CD4-positive, CD25-positive, alpha-beta regulatory T cell (primary cell): ENCODE measurements at regions not wholly inside any gene's neighbourhood (a gene's known extent, or its start where the extent isn't known, plus 50 kb on each side); places are given as distances from the start of the nearest gene placed in this dataset.

Experiments used
- ATAC-seq, 2 donors: fragments of 150-1000 bp; cut with Tn5 transposase; one replicate each; pipeline ENCODE4 v1.10.0; 2021; ENCODE audit warnings: low read depth in 2 of 2, moderate number of reproducible peaks in 2 of 2, moderate library complexity in 1 of 2
- DNase-seq, 3 donors: peaks; one replicate each; pipeline versions ENCODE4 v3.0.0 to v3.0.0-alpha.2; 2012 to 2022; ENCODE audit warnings: mixed read lengths in 1 of 3
- H3K27ac ChIP-seq: one replicate; pipeline ENCODE4 v1.7.0; 2013; ENCODE audit warnings: mild to moderate bottlenecking, low read length; ENCODE audit not compliant: insufficient read depth, poor library complexity, severe bottlenecking
- H3K27me3 ChIP-seq: one replicate; pipeline ENCODE4 v1.7.0; 2013; ENCODE audit warnings: low read length; ENCODE audit not compliant: control insufficient read depth, insufficient read depth
- H3K36me3 ChIP-seq: one replicate; pipeline ENCODE4 v1.7.0; 2013; ENCODE audit warnings: mild to moderate bottlenecking, low read length, moderate library complexity; ENCODE audit not compliant: control insufficient read depth, insufficient read depth
- H3K4me1 ChIP-seq: 2 replicates; pipeline ENCODE4 v1.7.0; 2013; ENCODE audit warnings: mild to moderate bottlenecking, low read length; ENCODE audit not compliant: insufficient read depth, control insufficient read depth, poor library complexity, severe bottlenecking
- H3K4me3 ChIP-seq: one replicate; pipeline ENCODE4 v1.7.0; 2013; ENCODE audit warnings: low read depth, mild to moderate bottlenecking, low read length, moderate library complexity
- H3K9me3 ChIP-seq, 2 experiments: 1 replicate in 1 of 2; 2 replicates in 1 of 2; pipeline ENCODE4 v1.7.0; 2013; ENCODE audit warnings: low read length in 2 of 2, mild to moderate bottlenecking in 1 of 2, moderate library complexity in 1 of 2; ENCODE audit not compliant: control insufficient read depth in 2 of 2
- H3K27ac Mint-ChIP-seq, 3 donors: one replicate each; pipeline ENCODE4 v1.8.0; 2020 to 2022; ENCODE audit warnings: mild to moderate bottlenecking in 3 of 3, mixed read lengths in 3 of 3, moderate library complexity in 2 of 3
- H3K27me3 Mint-ChIP-seq: one replicate; pipeline ENCODE4 v1.8.0; 2022; ENCODE audit warnings: mild to moderate bottlenecking, mixed read lengths
- H3K36me3 Mint-ChIP-seq: one replicate; pipeline ENCODE4 v1.8.0; 2020; ENCODE audit warnings: mixed read lengths
- H3K4me1 Mint-ChIP-seq, 4 donors: one replicate each; pipeline ENCODE4 v1.8.0; 2020 to 2022; ENCODE audit warnings: mixed read lengths in 4 of 4, mild to moderate bottlenecking in 1 of 4
- H3K4me3 Mint-ChIP-seq, 4 donors: one replicate each; pipeline ENCODE4 v1.8.0; 2020 to 2022; ENCODE audit warnings: mild to moderate bottlenecking in 4 of 4, mixed read lengths in 4 of 4, moderate library complexity in 3 of 4
- H3K9me3 Mint-ChIP-seq, 7 donors: one replicate each; pipeline ENCODE4 v1.8.0; 2020 to 2022; ENCODE audit warnings: mixed read lengths in 7 of 7, mild to moderate bottlenecking in 3 of 7, moderate library complexity in 2 of 7

GRCh38 chr5:29995154-29995553, 1198.3 kb upstream of the CDH6 start:
- Mint-ChIP-seq H3K4me3 (no peak overlapping the region), H3K9me3 (peaks cover 4 to 30% (median 12%) of the 10 kb centered on the region in 7 donors), H3K27me3 (no peaks in the 10 kb centered on the region), H3K27ac (no peak overlapping the region), H3K4me1 (no peaks in the 10 kb centered on the region), H3K36me3 (no peaks in the 10 kb centered on the region)
- Histone ChIP-seq H3K36me3 (no peaks in the 10 kb centered on the region), H3K4me1 (no peaks in the 10 kb centered on the region), H3K9me3 (peaks cover 0 to 2% of the 10 kb centered on the region in 2 experiments), H3K27ac (no peak overlapping the region), H3K4me3 (no peak overlapping the region), H3K27me3 (no peaks in the 10 kb centered on the region)
- ATAC-seq (no peak), DNase-seq (no peak)

DNA sequence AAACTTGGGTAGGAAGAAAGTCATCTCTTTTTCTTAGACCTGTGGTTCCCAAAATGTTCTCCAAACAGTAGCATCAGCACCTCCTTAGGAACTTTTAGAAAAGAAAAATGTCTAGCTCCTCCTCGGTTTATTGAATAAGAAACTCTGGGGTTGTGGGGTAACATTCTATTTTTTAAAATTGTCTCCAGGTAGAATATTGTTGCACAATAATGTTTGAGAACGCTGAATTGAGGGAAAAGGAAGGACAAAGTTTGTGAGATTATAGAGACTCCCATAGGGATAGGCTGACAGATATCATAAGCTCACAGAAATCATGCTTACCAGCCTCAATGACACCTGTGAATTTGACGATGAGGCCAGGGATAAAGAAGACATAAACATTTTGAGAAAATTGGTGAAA, 1199.0 kb upstream of the CDH6 start:
- Mint-ChIP-seq H3K27ac (no peak overlapping the region), H3K4me1 (no peaks in the 10 kb centered on the region), H3K4me3 (no peak overlapping the region), H3K9me3 (peaks cover 4 to 28% (median 13%) of the 10 kb centered on the region in 7 donors), H3K27me3 (no peaks in the 10 kb centered on the region), H3K36me3 (no peaks in the 10 kb centered on the region)
- DNase-seq (no peak), ATAC-seq (no peak)
- H3K9me3 ChIP-seq = peaks cover 0 to 2% of the 10 kb centered on the region in 2 experiments
- H3K27ac ChIP-seq = no peak overlapping the region
- no peak overlapping the region for H3K4me3 ChIP-seq
- H3K36me3 ChIP-seq = no peaks in the 10 kb centered on the region
- no peaks in the 10 kb centered on the region for H3K27me3 ChIP-seq
- H3K4me1 ChIP-seq = no peaks in the 10 kb centered on the region

- H3K27ac ChIP-seq = no peak overlapping the region
- no peak for DNase-seq
- peaks cover 4 to 23% (median 16%) of the 10 kb centered on the region in 7 donors for H3K9me3 Mint-ChIP-seq
- no peaks in the 10 kb centered on the region for H3K4me1 ChIP-seq
- H3K4me3 ChIP-seq = no peak overlapping the region
- H3K36me3 Mint-ChIP-seq = no peaks in the 10 kb centered on the region
- no peaks in the 10 kb centered on the region for H3K9me3 ChIP-seq
- no peak for ATAC-seq
- no peaks in the 10 kb centered on the region for H3K27me3 ChIP-seq
- H3K4me1 Mint-ChIP-seq = no peaks in the 10 kb centered on the region
- H3K27me3 Mint-ChIP-seq = no peaks in the 10 kb centered on the region
- no peak overlapping the region for H3K4me3 Mint-ChIP-seq
- no peaks in the 10 kb centered on the region for H3K36me3 ChIP-seq
- H3K27ac Mint-ChIP-seq = no peak overlapping the region
These were observed 1200.2 kb upstream of the CDH6 start for GRCh38 chr5:29993286-29993685.

GRCh38 chr5:29992248-29992647, 1201.2 kb upstream of the CDH6 start:
- H3K9me3 Mint-ChIP-seq = peaks cover 1 to 18% (median 17%) of the 10 kb centered on the region in 7 donors
- Histone ChIP-seq H3K4me3 (no peak overlapping the region), H3K4me1 (no peaks in the 10 kb centered on the region), H3K36me3 (no peaks in the 10 kb centered on the region), H3K27me3 (no peaks in the 10 kb centered on the region), H3K27ac (no peak overlapping the region), H3K9me3 (no peaks in the 10 kb centered on the region)
- H3K27ac Mint-ChIP-seq = no peak overlapping the region
- no peaks in the 10 kb centered on the region for H3K36me3 Mint-ChIP-seq
- no peak overlapping the region for H3K4me3 Mint-ChIP-seq
- DNase-seq = no peak
- no peak for ATAC-seq
- no peaks in the 10 kb centered on the region for H3K4me1 Mint-ChIP-seq
- H3K27me3 Mint-ChIP-seq = no peaks in the 10 kb centered on the region

DNA sequence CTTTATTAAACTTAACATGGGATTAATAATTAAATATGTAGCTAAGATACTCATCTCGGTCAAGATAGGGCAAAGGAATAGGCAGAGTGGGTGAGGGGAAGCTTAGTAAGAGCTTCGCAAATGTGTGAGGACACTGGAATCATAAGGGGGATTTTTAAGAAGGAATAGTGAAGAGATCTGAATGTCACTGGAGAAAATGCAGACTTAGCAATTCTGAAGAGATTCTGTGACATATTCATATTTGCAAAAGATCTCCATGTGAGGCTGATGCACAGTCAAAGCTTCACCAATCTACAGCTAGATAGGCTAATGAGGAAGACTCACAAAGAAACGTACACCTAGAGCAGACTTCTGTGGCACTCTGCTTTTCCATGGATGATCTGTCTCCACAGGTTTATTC, 1202.8 kb upstream of the CDH6 start:
- no peaks in the 10 kb centered on the region for H3K9me3 ChIP-seq
- no peak for ATAC-seq
- no peak overlapping the region for H3K27ac ChIP-seq
- no peak overlapping the region for H3K4me3 Mint-ChIP-seq
- H3K4me1 ChIP-seq = no peaks in the 10 kb centered on the region
- no peaks in the 10 kb centered on the region for H3K27me3 Mint-ChIP-seq
- H3K27me3 ChIP-seq = no peaks in the 10 kb centered on the region
- H3K4me3 ChIP-seq = no peak overlapping the region
- no peak for DNase-seq
- no peaks in the 10 kb centered on the region for H3K36me3 Mint-ChIP-seq
- no peaks in the 10 kb centered on the region for H3K4me1 Mint-ChIP-seq
- no peak overlapping the region for H3K27ac Mint-ChIP-seq
- H3K36me3 ChIP-seq = no peaks in the 10 kb centered on the region
- peaks cover 1 to 17% (median 14%) of the 10 kb centered on the region in 7 donors for H3K9me3 Mint-ChIP-seq

GRCh38 chr5:29984156-29984540, 1209.3 kb upstream of the CDH6 start:
- Histone ChIP-seq H3K4me1 (no peaks in the 10 kb centered on the region), H3K9me3 (peaks cover 0 to 3% of the 10 kb centered on the region in 2 experiments), H3K4me3 (no peak overlapping the region), H3K27me3 (no peaks in the 10 kb centered on the region), H3K27ac (no peak overlapping the region), H3K36me3 (no peaks in the 10 kb centered on the region)
- Mint-ChIP-seq H3K9me3 (peaks cover 5 to 19% (median 7%) of the 10 kb centered on the region in 7 donors), H3K36me3 (no peaks in the 10 kb centered on the region), H3K4me1 (no peaks in the 10 kb centered on the region), H3K27me3 (no peaks in the 10 kb centered on the region), H3K4me3 (no peak overlapping the region), H3K27ac (no peak overlapping the region)
- no peak for ATAC-seq
- no peak for DNase-seq

DNA sequence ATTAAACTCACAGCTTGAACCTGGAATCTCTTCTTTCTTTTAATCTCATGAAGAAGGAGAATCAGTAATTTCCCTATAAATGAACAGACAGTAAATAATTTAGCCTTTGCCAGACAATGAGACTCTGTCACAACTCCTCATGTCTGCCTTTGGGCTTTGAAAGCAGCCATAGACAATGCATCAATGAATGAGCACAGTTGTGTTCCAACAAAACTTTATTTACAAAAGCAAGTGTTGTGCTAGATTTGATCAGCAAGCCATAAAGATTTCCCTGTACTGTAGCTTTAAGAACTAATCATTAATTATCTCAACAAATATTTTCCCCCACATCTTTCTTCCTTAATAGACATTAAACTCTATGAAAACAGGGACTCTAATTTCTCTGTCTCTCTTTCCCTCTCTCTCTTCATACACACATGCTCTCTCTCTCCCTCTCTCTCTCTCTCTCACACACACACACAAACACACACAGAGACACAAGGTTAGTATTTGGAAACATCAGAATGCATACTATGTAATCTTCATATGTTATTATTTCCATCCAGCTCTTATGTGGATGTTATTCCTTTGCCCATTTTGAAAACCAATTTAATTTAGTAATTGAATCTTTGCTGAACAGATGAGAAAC, 1209.8 kb upstream of the CDH6 start:
- Histone ChIP-seq H3K27ac (no peak overlapping the region), H3K9me3 (peaks cover 0 to 5% of the 10 kb centered on the region in 2 experiments), H3K36me3 (no peaks in the 10 kb centered on the region), H3K4me3 (no peak overlapping the region), H3K27me3 (no peaks in the 10 kb centered on the region), H3K4me1 (no peaks in the 10 kb centered on the region)
- DNase-seq (no peak), ATAC-seq (no peak)
- H3K4me3 Mint-ChIP-seq = peak overlapping the region in 1 of 4 donors; percentile 1
- peaks cover 5 to 23% (median 7%) of the 10 kb centered on the region in 7 donors for H3K9me3 Mint-ChIP-seq
- H3K4me1 Mint-ChIP-seq = no peaks in the 10 kb centered on the region
- no peak overlapping the region for H3K27ac Mint-ChIP-seq
- H3K27me3 Mint-ChIP-seq = no peaks in the 10 kb centered on the region
- no peaks in the 10 kb centered on the region for H3K36me3 Mint-ChIP-seq

DNA sequence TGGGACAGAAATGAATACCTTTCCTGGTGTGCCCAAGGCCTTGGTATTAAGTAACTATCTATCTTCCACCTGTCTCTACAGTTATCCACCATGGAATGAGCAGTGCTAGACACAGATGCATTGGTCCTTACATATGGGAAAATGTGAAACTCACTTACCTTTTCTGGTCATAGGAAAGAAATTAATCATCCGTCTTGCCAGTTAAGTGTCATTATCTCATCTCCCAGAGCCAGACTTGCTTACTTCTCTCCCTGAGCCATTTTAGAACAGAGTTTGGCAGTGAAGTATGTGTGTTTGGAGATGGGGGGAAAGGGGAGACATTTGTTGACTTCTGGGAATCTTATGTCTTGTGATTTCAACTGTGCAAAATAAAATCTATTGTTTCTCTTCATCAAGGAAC, 1211.0 kb upstream of the CDH6 start:
- H3K9me3 Mint-ChIP-seq = peaks cover 4 to 23% (median 6%) of the 10 kb centered on the region in 7 donors
- ATAC-seq (no peak), DNase-seq (no peak)
- Histone ChIP-seq H3K36me3 (no peaks in the 10 kb centered on the region), H3K4me3 (no peak overlapping the region), H3K27me3 (no peaks in the 10 kb centered on the region), H3K4me1 (no peaks in the 10 kb centered on the region), H3K9me3 (peaks cover 0 to 5% of the 10 kb centered on the region in 2 experiments), H3K27ac (no peak overlapping the region)
- H3K27me3 Mint-ChIP-seq = no peaks in the 10 kb centered on the region
- no peak overlapping the region for H3K4me3 Mint-ChIP-seq
- H3K4me1 Mint-ChIP-seq = no peaks in the 10 kb centered on the region
- H3K27ac Mint-ChIP-seq = no peak overlapping the region
- H3K36me3 Mint-ChIP-seq = no peaks in the 10 kb centered on the region
